Suprapubic skin (tissue), 4 donors: ENCODE measurements at regions not wholly inside any gene's neighbourhood (a gene's known extent, or its start where the extent isn't known, plus 50 kb on each side); places are given as distances from the start of the nearest gene placed in this dataset.

ENCODE experiments used
- DNase-seq, 2 donors: peaks; one replicate each; pipeline ENCODE4 v3.0.0-alpha.2; 2019; ENCODE audit warnings: low spot score in 2 of 2
- H3K27ac ChIP-seq: fragments of 200-600 bp; sonication (generic); one replicate; pipeline ENCODE4 v1.5.1; 2019
- H3K27me3 ChIP-seq: fragments of 200-600 bp; sonication (generic); one replicate; pipeline ENCODE4 v1.5.1; 2019
- H3K36me3 ChIP-seq: fragments of 200-600 bp; sonication (generic); one replicate; pipeline ENCODE4 v1.5.1; 2019
- H3K4me1 ChIP-seq: fragments of 200-600 bp; sonication (generic); one replicate; pipeline ENCODE4 v1.5.1; 2019
- H3K4me3 ChIP-seq: fragments of 200-600 bp; sonication (generic); one replicate; pipeline ENCODE4 v1.5.1; 2019; ENCODE audit warnings: mild to moderate bottlenecking
- H3K9me3 ChIP-seq: fragments of 200-600 bp; sonication (generic); one replicate; pipeline ENCODE4 v1.5.1; 2019
- CTCF ChIP-seq, 2 donors: fragments of 200-600 bp in 1 of 2; fragments of 450-650 bp in 1 of 2; sonication (generic) in 1 of 2; IDR thresholded peaks; one replicate each; pipeline ENCODE4 v1.5.1; 2016 to 2019; ENCODE audit warnings: antibody characterized with exemption in 2 of 2, mild to moderate bottlenecking in 1 of 2, moderate library complexity in 1 of 2
- EP300 ChIP-seq: sonication (generic); formaldehyde crosslinking; IDR thresholded peaks from one replicate; pipeline ENCODE4 v1.6.1; 2017; ENCODE audit warnings: antibody characterized with exemption
- POLR2A ChIP-seq, 2 donors: fragments of 450-650 bp; IDR thresholded peaks; one replicate each; pipeline ENCODE4 v1.6.1; 2017; ENCODE audit warnings: antibody characterized with exemption in 2 of 2, mild to moderate bottlenecking in 2 of 2, moderate library complexity in 2 of 2
- POLR2AphosphoS5 ChIP-seq, 3 donors: sonication (generic); formaldehyde crosslinking; IDR thresholded peaks; one replicate each; pipeline ENCODE4 v1.6.1; 2017; ENCODE audit warnings: antibody characterized with exemption in 3 of 3
- WGBS: methylation state at CpG from one replicate; pipeline ENCODE4 v1.1.5; 2018; 5-methylcytosine and 5-hydroxymethylcytosine counted together

GRCh38 chr5:51731421-51732029 is 348.3 kb downstream of the ISL1 start:
- TF ChIP-seq POLR2AphosphoS5 (IDR thresholded peaks at IDR 0.05): no peak
- TF ChIP-seq CTCF (IDR thresholded peaks at IDR 0.05): no peak
- no peak for TF ChIP-seq POLR2A (IDR thresholded peaks at IDR 0.05)
- no peak for TF ChIP-seq EP300
- H3K27ac ChIP-seq: no peak overlapping the region
- no peaks in the 10 kb centered on the region for H3K9me3 ChIP-seq
- no peak overlapping the region for H3K4me3 ChIP-seq
- no peaks in the 10 kb centered on the region for H3K4me1 ChIP-seq
- no peaks in the 10 kb centered on the region for H3K27me3 ChIP-seq
- 38% methylated on average over 2 of the region's 2 CpGs for WGBS
- H3K36me3 ChIP-seq: no peaks in the 10 kb centered on the region
- DNase-seq: no peak

- TF ChIP-seq CTCF (IDR thresholded peaks at IDR 0.05) (no peak), POLR2A (IDR thresholded peaks at IDR 0.05) (no peak), POLR2AphosphoS5 (IDR thresholded peaks at IDR 0.05) (no peak), EP300 (no peak)
- Histone ChIP-seq H3K36me3 (no peaks in the 10 kb centered on the region), H3K4me1 (no peaks in the 10 kb centered on the region), H3K27me3 (no peaks in the 10 kb centered on the region), H3K9me3 (no peaks in the 10 kb centered on the region), H3K27ac (no peak overlapping the region), H3K4me3 (no peak overlapping the region)
- no peak for DNase-seq
- 28% methylated on average over 3 of the region's 3 CpGs for WGBS
Observed at GRCh38 chr5:51732304-51732703, 349.1 kb downstream of the ISL1 start.

GRCh38 chr5:51734677-51735076 is 351.4 kb downstream of the ISL1 start:
- Histone ChIP-seq H3K36me3 (no peaks in the 10 kb centered on the region), H3K4me3 (no peak overlapping the region), H3K9me3 (no peaks in the 10 kb centered on the region), H3K4me1 (no peaks in the 10 kb centered on the region), H3K27me3 (no peaks in the 10 kb centered on the region), H3K27ac (no peak overlapping the region)
- TF ChIP-seq POLR2AphosphoS5 (IDR thresholded peaks at IDR 0.05) (no peak), EP300 (no peak), CTCF (IDR thresholded peaks at IDR 0.05) (no peak), POLR2A (IDR thresholded peaks at IDR 0.05) (no peak)
- DNase-seq: no peak
- WGBS: 83% methylated on average over 3 of the region's 3 CpGs

- no peak for DNase-seq
- no peaks in the 10 kb centered on the region for H3K4me1 ChIP-seq
- H3K27me3 ChIP-seq: no peaks in the 10 kb centered on the region
- no peak for TF ChIP-seq POLR2A (IDR thresholded peaks at IDR 0.05)
- no peak for TF ChIP-seq CTCF (IDR thresholded peaks at IDR 0.05)
- TF ChIP-seq EP300: no peak
- no peak for TF ChIP-seq POLR2AphosphoS5 (IDR thresholded peaks at IDR 0.05)
- H3K4me3 ChIP-seq: no peak overlapping the region
- no peaks in the 10 kb centered on the region for H3K36me3 ChIP-seq
- H3K9me3 ChIP-seq: no peaks in the 10 kb centered on the region
- no peak overlapping the region for H3K27ac ChIP-seq
Observed at GRCh38 chr5:51746023-51746422, 362.8 kb downstream of the ISL1 start.

GRCh38 chr5:51748647-51749046 is 365.4 kb downstream of the ISL1 start:
- Histone ChIP-seq H3K27me3 (no peaks in the 10 kb centered on the region), H3K36me3 (no peaks in the 10 kb centered on the region), H3K27ac (no peak overlapping the region), H3K4me3 (no peak overlapping the region), H3K9me3 (no peaks in the 10 kb centered on the region), H3K4me1 (no peaks in the 10 kb centered on the region)
- no peak for DNase-seq
- WGBS: 49% methylated on average over 2 of the region's 2 CpGs
- TF ChIP-seq CTCF (IDR thresholded peaks at IDR 0.05) (no peak), POLR2A (IDR thresholded peaks at IDR 0.05) (no peak), EP300 (no peak), POLR2AphosphoS5 (IDR thresholded peaks at IDR 0.05) (no peak)
